SH-SY5Y (cell line): ENCODE measurements at regions not wholly inside any gene's neighbourhood (a gene's known extent, or its start where the extent isn't known, plus 50 kb on each side); places are given as distances from the start of the nearest gene placed in this dataset.

Experiments used
- GATA2 ChIP-seq: IDR thresholded peaks from 2 replicates; pipeline ENCODE4 v1.6.1; 2011; ENCODE audit warnings: mild to moderate bottlenecking, low read depth, low read length
- GATA3 ChIP-seq: IDR thresholded peaks from 2 replicates; pipeline ENCODE4 v1.6.1; 2011; ENCODE audit warnings: low read depth, mild to moderate bottlenecking, low read length, moderate library complexity

DNA sequence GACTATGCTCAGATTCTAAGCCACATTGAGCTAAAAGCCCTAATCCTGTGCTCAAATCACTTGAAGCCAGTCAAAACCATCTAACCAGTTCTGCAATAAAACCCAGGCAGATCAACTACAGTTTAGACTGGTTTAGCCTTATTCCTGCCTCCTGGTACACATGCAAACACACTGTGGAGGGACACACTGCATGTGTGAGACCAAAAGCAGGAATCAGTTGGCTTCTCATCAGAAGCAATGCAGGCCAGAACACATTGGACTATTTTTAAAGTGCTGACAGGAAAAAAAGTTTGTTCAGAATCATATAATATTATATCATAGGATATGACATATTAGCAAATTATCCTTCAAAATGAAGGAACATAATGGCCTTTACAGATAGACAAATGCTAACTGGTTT lies 52.5 kb upstream of the NT5C1B start:
- no peak for TF ChIP-seq GATA3
- no peak for TF ChIP-seq GATA2
